ENCODE measurements at regions not wholly inside any gene's neighbourhood (a gene's known extent, or its start where the extent isn't known, plus 50 kb on each side); places are given as distances from the start of the nearest gene placed in this dataset.
"Not testable (repeated sequence)": the region's sequence is repeated elsewhere in the genome, so short reads cannot be mapped to it uniquely, and the experiment has no call there.

- H4K5ac ChIP-seq (ENCODE audit: insufficient read length, low read depth, low read length); H4K91ac ChIP-seq (replicated peaks; ENCODE audit: insufficient read length, low read length); H2BK120ac ChIP-seq (replicated peaks; ENCODE audit: low read depth, low read length); H3K4me3 ChIP-seq (ENCODE audit: extremely low read depth in 1 of 4, insufficient read depth in 2 of 4, low read depth in 3 of 4, low read length in 4 of 4); H3K4ac ChIP-seq (replicated peaks; ENCODE audit: insufficient read length, low read depth, low read length); H3K36me3 ChIP-seq (ENCODE audit: control insufficient read depth in 2 of 4, insufficient read depth in 4 of 4, low read length in 3 of 4); H3K4me2 ChIP-seq (ENCODE audit: insufficient read depth in 1 of 2, low read depth in 2 of 2, low read length in 2 of 2); H3K27me3 ChIP-seq (replicated peaks in 1 of 4; ENCODE audit: control insufficient read depth in 3 of 4, extremely low read depth in 1 of 4, insufficient read depth in 3 of 4, low read length in 3 of 4); H3K27ac ChIP-seq (ENCODE audit: low read depth, low read length); H3K9ac ChIP-seq (replicated peaks in 1 of 4; ENCODE audit: extremely low read depth in 1 of 4, low read depth in 3 of 4, low read length in 3 of 4); H2AK5ac ChIP-seq (ENCODE audit: low read depth, low read length); H3K56ac ChIP-seq (replicated peaks; ENCODE audit: insufficient read length, low read depth, low read length); H2BK12ac ChIP-seq (ENCODE audit: low read depth, low read length); H3K14ac ChIP-seq (ENCODE audit: insufficient read length); H2BK20ac ChIP-seq (ENCODE audit: low read length); H3K4me1 ChIP-seq (replicated peaks in 1 of 4; ENCODE audit: control insufficient read depth in 3 of 4, insufficient read depth in 4 of 4, low read length in 3 of 4); H3K9me3 ChIP-seq (ENCODE audit: insufficient read depth in 2 of 2, low read depth in 1 of 2, low read length in 1 of 2); H4K20me1 ChIP-seq (replicated peaks in 1 of 2; ENCODE audit: control insufficient read depth in 1 of 2, insufficient read depth in 2 of 2, low read length in 2 of 2); H3K18ac ChIP-seq (ENCODE audit: extremely low read depth, low read length); H3K79me1 ChIP-seq (ENCODE audit: low read depth, low read length); H2BK5ac ChIP-seq (ENCODE audit: low read depth, low read length); H3K23ac ChIP-seq (ENCODE audit: insufficient read length); H3K79me2 ChIP-seq (ENCODE audit: control insufficient read depth in 1 of 2, insufficient read depth in 2 of 2, low read length in 2 of 2); CTCF ChIA-PET (ENCODE audit: partially characterized antibody); DNase-seq (ENCODE audit: low read depth in 1 of 2, low spot score in 2 of 2); H2BK15ac ChIP-seq (ENCODE audit: low read length); FAIRE-seq; H3K23me2 ChIP-seq (ENCODE audit: low read depth, low read length); POLR2A ChIA-PET (ENCODE audit: partially characterized antibody); H4K8ac ChIP-seq (ENCODE audit: extremely low read depth, insufficient read depth, low read length): not testable (repeated sequence)
- 87% methylated on average over 8 of the region's 8 CpGs; no CpG with 5 or more reads in 1 of the 2 experiments for WGBS, 2 experiments (ENCODE audit: extremely low coverage in 1 of 2, insufficient coverage in 1 of 2, insufficient read length in 1 of 2, insufficient replicate concordance in 2 of 2, low coverage in 1 of 2, low lambda C conversion rate in 2 of 2, missing lambda C conversion rate in 1 of 2)
- peak overlapping the region; percentile 59; the same call in 1 of the 2 replicates for H2AFZ ChIP-seq (ENCODE audit: low read length)
Observed at GRCh38 chr12:127157501-127158366, 1109.2 kb upstream of the TMEM132C start.
